Activated CD8-positive, alpha-beta memory T cell treated with anti-CD3 and anti-CD28 coated beads for 4 hours (primary cell): ENCODE measurements at regions not wholly inside any gene's neighbourhood (a gene's known extent, or its start where the extent isn't known, plus 50 kb on each side); places are given as distances from the start of the nearest gene placed in this dataset.
"Not testable (repeated sequence)": the region's sequence is repeated elsewhere in the genome, so short reads cannot be mapped to it uniquely, and the experiment has no call there.

Experiments used
- DNase-seq, 2 donors: peaks; one replicate each; pipeline ENCODE4 v3.0.0-alpha.2; 2020; ENCODE audit warnings: low read depth in 2 of 2

GRCh38 chr4:189767941-189768340 is 172.7 kb upstream of the FRG1 start:
- DNase-seq, result no peak

GRCh38 chr4:189769131-189769530 is 171.5 kb upstream of the FRG1 start:
- DNase-seq, result no peak

- DNase-seq, result no peak
Measured at GRCh38 chr4:189771696-189772361, 168.8 kb upstream of the FRG1 start.

GRCh38 chr4:189773909-189774308 is 166.8 kb upstream of the FRG1 start:
- no peak for DNase-seq

GRCh38 chr4:189779281-189779980 is 161.2 kb upstream of the FRG1 start:
- DNase-seq, result no peak

GRCh38 chr4:189780391-189780790 is 160.3 kb upstream of the FRG1 start:
- DNase-seq, result no peak

GRCh38 chr4:189784651-189785050 is 156.0 kb upstream of the FRG1 start:
- no peak for DNase-seq

GRCh38 chr4:189785257-189785656 is 155.4 kb upstream of the FRG1 start:
- DNase-seq, result no peak

- DNase-seq, result no peak
Measured at GRCh38 chr4:189786447-189786846, 154.2 kb upstream of the FRG1 start.

GRCh38 chr4:189787216-189788031 is 153.2 kb upstream of the FRG1 start:
- DNase-seq, result no peak

- DNase-seq, result peak in 1 of 2 donors; percentile 2
Measured at GRCh38 chr4:189792924-189793618, 147.6 kb upstream of the FRG1 start.

GRCh38 chr4:189800545-189801088 is 140.1 kb upstream of the FRG1 start:
- no peak for DNase-seq

GRCh38 chr4:189802884-189803283 is 137.8 kb upstream of the FRG1 start:
- no peak for DNase-seq

- no peak for DNase-seq
Measured at GRCh38 chr4:189804894-189805293, 135.8 kb upstream of the FRG1 start.

GRCh38 chr4:189806506-189806905 is 134.2 kb upstream of the FRG1 start:
- DNase-seq, result no peak

GRCh38 chr4:189807031-189807430 is 133.6 kb upstream of the FRG1 start:
- no peak for DNase-seq

GRCh38 chr4:189809241-189809735 is 131.4 kb upstream of the FRG1 start:
- DNase-seq, result no peak

GRCh38 chr4:189809839-189810238 is 130.8 kb upstream of the FRG1 start:
- no peak for DNase-seq

GRCh38 chr4:189810318-189811181 is 130.1 kb upstream of the FRG1 start:
- DNase-seq, result not testable (repeated sequence)

GRCh38 chr4:189815404-189816192 is 125.1 kb upstream of the FRG1 start:
- DNase-seq, result no peak
